ENCODE measurements at regions not wholly inside any gene's neighbourhood (a gene's known extent, or its start where the extent isn't known, plus 50 kb on each side); places are given as distances from the start of the nearest gene placed in this dataset.

DNA sequence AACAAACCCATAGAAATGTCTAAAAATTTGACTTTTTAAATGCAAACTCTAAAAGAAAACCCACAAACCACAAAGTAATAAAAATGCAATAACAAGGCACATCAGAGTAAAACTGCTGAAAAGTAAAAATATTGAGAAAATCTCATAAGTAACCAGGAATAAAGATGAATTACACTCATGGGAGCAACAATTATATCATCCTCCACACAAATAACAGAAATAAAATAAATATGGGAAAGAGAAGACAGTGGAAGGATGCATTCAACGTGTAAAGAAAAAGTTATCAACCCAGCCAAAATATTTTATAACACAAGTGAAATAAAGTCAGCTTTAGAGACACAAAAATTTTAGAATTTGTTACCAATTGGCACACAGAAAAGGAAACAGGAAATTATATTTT is 1420.2 kb downstream of the PCDH18 start:
- TF ChIP-seq, protein P1, sequence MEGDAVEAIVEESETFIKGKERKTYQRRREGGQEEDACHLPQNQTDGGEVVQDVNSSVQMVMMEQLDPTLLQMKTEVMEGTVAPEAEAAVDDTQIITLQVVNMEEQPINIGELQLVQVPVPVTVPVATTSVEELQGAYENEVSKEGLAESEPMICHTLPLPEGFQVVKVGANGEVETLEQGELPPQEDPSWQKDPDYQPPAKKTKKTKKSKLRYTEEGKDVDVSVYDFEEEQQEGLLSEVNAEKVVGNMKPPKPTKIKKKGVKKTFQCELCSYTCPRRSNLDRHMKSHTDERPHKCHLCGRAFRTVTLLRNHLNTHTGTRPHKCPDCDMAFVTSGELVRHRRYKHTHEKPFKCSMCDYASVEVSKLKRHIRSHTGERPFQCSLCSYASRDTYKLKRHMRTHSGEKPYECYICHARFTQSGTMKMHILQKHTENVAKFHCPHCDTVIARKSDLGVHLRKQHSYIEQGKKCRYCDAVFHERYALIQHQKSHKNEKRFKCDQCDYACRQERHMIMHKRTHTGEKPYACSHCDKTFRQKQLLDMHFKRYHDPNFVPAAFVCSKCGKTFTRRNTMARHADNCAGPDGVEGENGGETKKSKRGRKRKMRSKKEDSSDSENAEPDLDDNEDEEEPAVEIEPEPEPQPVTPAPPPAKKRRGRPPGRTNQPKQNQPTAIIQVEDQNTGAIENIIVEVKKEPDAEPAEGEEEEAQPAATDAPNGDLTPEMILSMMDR (IDR thresholded peaks at IDR 0.05) = no peak
- no peak for TF ChIP-seq POLR2A (IDR thresholded peaks at IDR 0.05)
